HS-5 (cell line): ENCODE measurements at regions not wholly inside any gene's neighbourhood (a gene's known extent, or its start where the extent isn't known, plus 50 kb on each side); places are given as distances from the start of the nearest gene placed in this dataset.
"Not testable (repeated sequence)": the region's sequence is repeated elsewhere in the genome, so short reads cannot be mapped to it uniquely, and the experiment has no call there.

Experiments used
- DNase-seq: peaks from one replicate; pipeline ENCODE4 v3.0.0-alpha.2; 2012; ENCODE audit warnings: low read depth

DNA sequence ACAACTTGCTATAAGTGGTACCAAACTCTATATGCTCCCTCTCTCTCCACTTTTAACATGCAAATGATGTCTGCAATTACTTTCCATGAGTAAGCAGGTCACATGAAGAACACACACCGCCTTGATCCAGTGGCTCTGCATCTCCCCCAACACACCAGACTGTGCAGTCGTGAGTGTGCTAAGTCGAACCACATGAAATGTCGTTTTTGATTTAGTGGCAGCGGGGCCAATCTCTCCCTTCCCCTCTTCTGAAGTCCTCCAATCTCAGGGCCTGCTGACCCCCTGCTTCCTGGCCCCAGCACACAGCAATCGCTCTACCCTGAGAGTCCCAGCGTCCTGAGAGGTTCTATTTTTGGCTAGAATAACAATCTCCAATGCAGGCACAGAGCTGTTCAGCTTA lies 312.5 kb downstream of the SHQ1 start:
- no peak for DNase-seq

DNA sequence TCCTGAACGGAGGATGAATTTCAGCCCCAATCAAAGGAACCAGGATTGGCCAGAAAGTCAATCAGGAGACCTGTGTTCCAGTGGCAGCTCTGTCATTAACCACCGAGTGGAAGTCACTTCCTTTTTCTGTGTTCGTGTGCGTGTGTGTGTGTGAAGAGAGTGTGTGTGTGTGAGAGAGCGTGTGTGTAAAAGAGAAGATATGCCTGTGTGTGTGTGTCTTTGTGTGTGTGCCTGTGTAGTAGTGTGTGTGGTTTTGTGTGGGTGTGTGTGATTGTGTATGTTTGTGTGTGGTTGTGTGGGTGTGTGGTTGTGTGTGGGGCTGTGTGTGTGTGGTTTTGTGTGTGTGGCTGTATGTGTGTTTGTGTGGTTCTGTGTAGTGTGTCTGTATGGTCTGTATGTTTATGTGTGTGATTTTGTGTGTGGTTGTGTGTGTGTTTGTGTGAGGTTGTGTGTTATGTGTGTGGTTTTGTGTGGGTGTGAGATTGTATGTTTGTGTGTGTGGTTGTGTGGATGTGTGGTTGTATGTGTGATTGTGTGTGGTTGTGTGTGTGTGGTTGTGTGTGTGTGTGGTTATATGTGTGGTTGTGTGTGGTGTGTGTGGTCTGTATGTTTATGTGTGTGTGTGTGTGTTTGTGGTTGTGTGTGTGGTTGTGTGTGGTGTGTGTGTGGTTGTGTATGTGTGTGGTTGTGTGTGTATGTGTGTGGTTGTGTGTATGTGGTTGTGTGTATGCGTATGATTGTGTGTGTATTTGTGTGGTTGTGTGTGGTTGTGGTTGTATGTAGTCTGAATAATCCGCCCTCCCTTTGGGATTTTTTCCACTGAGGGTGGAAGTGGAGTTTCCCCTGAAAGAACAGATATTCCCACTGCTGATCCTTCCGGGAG lies 314.4 kb downstream of the SHQ1 start:
- DNase-seq = no peak

DNA sequence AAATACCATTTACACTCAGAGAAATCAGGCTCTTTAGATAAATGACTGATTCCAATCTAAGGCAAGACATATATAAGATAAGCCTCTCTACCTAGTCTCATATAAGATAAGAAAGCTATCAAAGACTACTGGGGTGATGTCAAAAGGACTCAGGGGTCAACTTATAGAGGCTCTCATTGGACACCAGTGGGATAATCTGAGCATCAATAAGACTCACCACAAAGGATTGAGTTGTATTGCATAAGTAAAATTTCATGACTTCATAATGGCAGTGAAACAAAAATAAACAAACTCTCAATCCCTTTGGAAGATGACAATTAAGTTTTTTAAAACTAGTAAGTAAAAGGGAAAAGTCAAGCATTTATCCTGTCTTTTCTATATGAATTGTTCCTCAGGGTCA lies 317.8 kb downstream of the SHQ1 start:
- no peak for DNase-seq

DNA sequence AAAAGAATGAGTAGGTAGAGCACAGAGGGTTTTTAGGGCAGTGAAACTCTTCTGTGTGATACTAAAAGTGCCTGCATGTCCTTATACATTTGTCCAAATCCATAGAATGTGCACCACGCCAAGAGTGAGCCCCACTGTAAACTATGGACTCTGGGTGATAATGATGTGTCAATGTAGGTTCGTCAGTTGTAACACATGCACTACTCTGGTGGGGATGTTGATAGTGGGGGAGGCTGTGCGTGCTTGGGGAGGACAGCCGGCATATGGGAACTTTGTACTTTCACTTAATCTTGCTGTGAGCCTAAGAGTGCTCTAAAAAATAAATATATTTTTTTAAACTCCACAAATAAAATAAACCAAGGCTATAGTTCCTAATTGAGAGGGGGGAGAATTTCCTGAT lies 319.2 kb downstream of the SHQ1 start:
- no peak for DNase-seq

DNA sequence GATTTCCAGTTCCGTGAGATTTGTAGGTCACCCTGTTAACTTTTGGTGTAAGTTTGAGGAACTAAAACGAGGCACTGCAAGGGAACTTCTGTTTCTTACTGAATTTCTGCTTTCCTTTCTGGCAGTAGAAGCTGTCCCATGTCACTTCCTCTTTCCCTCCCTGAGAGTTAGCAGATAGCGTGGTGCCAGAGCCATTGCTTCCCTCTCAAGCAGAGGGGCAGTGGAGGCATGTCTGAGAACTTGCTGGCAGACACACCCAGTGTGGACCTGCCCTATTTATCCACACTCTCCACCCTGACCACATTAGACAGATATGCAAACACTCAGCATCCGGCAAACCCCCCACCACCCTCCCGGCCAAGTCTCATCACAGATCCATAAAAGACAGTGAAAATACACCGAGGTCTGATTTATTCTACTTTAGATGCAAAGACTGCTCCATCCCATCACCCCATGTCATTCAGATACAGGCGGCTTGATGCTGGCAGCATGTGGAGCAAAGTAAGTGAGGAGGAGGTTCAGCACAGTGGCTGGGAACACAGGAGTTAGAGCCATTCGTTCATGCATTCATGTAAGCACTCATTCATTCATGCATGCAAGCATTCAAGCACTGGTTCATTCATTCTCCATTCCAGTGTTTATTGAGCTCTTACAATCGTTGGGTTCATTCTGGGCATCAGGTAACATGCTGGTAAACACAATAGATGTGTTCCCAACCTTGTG lies 324.7 kb downstream of the SHQ1 start:
- DNase-seq = no peak

DNA sequence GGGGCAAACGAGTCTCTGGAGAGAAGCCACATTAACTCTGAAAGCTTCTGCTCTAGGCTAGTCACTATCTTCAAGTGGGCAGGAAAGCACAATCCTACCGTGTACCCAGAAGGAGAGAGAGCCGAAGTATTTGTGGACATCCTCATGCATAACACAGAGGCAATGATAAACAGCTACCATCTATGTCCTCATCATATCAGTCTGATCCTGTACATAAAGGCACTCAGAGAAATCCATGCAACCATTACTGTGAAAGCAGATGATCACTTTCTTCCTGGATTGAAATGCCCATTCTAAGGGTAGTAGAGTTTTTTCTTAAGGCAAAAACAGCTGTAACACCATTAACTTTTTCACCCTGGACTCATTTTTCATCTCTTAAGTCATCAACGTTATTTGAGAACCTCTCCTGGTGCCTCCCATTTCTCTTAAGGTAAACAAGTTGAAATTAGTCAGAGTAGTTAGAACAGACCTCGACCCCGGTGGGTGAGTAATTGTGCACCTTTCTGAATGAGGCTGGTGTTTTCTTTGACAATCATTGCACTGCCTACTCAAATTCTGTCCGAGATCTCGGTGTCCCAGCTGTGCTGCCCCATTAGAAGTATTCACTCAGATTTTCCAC lies 327.4 kb downstream of the SHQ1 start:
- peak; percentile 25 for DNase-seq

DNA sequence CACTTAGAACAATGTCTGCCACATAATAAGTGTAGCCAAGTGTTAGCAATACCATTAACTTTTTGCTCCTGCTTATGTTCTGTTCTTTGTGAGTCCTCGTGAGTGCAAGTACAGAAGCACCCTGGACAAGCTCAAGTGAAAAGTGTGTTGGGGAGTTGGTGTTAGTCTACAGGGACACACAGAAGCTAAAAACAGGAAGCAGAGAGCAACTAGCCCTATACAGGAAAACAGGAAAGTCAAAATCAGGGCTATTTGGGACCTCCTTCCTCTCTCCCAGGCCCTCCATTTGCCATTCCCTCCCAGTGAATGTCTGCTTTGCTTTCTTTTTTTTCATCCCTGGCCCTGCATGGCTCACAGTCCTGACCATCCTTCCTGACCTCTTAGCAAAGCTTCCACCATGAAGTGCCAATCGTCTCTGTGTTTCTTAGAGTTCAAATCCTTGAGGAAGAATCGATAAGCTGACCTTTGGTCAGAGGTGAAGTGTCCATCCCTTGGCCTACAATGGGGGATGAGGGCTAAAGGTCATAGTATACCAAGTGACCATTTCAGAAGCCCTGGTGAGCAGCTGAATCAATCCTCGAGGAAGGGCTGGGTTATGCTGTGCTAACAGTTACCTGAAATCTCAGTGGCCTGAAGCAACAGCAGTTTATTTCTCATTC lies 328.2 kb downstream of the SHQ1 start:
- no peak for DNase-seq

DNA sequence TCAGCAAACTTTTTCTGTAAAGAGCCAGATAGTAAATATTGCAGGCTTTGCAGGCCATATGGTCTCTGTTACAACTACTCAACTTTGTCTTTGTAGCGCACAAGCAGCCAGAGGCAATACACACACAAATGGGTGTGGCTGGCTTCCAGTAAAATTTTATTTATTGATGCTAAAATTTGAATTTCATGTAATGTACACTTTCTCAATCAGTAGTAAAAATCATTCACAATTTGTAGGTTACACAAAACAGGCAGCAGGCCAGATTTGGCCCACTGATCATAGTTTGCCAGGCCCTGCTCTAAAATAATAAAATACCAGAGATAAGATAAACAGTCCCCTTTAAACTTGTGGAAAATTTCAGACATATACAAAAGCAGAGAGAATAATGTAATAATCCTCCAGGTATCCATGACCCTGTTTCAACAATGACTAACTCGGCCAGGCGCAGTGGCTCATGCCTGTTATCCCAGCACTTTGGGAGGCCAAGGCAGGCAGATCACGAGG lies 330.3 kb downstream of the SHQ1 start:
- DNase-seq = no peak

DNA sequence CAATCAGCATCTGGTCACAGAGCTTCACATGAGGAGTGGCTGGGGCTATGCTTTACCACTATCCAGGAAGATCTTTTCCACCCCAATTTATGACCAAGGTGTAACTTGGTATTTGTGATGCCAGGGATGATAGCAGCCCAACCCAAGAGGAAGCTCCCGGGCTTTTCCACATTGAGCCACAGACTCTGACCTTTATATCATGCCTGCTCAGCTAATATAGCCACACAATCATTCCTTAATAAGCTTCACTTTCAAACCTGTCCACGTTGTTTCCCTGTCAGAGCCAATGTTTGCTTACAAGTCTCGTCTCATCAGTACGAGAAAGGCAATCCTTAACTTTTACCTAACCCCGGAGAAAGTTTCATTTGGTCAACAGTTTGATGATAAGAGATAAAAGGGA lies 330.9 kb downstream of the SHQ1 start:
- DNase-seq = no peak

DNA sequence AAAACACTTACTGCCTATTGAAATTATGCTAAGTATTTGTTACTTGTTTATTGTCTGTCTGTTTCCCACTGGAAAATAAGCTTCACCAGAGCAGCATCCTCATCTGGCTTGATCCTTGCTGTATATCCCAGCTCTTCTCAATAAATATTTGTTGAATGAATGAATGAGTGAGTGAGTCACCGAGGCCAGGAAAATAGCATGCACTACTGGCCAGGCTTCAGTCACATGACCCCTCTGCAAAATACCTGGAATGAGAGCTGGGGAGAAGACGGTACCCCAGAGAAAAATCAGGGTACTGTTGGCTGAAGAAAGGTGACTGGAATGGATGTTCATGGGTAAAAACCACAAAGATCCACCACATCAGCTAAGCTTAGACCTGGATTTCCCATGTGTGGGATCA lies 331.9 kb downstream of the SHQ1 start:
- DNase-seq = no peak

DNA sequence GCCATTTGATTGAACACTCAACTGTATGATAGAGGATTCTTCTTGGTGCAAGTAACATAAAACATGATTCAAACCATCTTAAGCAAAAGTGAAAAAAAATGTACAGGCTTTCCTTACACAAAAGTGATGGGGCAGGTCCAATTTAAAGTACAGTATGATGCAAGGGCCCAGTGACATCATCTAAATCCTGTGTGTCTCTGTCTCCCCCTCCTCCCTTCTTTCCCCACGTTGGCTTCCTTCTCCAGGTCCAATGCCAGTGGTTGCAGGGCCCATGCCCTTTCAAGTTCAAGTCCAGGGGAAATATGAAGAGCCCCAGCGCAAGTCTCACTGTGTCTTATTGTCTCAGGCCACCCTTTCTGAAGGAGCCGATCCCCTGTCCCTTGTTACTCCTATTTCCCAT lies 332.3 kb downstream of the SHQ1 start:
- DNase-seq = no peak

DNA sequence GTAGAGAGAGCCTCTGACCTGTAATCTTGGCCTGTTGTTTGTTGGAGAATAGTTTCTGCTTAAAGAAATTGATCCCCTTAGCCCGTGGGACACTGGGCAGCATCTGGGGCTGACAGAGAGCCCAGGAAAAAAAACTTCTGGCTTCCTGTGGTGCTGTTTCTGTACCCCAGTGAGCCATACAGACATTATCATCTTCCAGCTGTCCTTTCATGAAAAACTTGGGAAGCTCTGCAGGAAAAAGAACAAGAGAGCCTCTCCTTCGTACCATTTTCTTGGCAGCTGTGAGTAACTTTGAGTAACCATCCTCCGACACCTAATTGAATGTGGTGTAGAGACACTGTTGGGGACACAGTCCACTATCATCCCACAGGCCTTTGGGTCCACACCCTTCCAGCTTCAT lies 333.0 kb downstream of the SHQ1 start:
- DNase-seq = no peak

DNA sequence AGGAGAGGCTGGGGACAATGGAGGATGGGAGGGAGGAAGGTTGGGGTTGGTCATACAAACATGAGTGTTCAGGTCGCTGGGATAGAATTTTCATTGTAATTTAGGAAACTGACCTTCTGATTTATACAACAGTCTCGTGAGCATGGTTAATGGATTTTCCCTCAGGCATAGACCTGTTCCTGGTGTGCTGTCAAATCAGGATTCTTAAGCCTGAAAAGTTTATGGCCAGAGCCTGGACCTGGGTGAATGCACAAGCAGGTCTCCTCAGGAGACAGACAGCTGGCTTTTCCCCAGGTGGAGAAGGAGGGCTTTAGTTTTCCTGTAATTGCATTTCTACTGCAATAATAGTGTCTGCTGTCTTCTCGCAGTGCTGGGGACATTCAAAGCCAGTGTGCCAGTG lies 338.0 kb downstream of the SHQ1 start:
- no peak for DNase-seq

DNA sequence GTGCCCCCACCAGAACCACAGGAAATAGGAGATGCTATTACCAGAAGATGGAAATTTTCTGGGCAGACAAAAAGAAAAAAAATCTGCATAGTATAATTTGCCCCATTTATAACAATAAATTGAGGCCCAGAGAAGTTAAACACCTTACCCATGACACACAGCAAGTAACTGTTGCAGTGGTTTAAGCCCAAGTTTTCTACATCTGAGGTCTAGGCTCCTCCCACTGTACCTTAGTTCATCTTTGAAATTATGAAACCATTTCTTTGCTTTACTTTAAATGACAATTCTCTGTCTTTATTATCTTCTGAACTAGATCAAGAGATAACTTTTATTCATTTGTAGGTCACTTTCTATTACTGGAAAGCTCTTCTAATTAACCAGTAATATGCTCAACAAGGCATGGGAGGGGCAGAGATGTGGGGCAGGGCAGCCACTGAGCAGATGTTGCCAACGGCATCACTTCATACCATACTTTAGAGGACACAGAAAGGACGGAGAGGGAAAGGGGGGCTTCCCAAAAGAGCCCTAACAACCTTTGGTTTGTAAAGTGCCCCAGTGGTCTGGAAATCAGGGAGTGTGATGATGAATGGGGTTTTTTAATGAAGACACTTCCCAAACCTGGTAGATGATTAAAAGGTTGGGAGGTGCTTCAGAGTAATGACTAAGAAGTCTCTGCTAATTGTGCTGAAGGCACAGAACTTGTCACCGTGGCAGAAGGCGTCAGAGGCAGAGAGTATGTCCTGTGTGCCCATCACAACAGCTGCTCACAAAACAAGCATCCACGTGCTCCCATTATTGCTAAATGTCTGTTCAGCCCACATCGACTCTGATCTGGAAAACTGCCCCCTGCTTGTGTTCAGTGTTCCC lies 342.5 kb downstream of the SHQ1 start:
- no peak for DNase-seq

DNA sequence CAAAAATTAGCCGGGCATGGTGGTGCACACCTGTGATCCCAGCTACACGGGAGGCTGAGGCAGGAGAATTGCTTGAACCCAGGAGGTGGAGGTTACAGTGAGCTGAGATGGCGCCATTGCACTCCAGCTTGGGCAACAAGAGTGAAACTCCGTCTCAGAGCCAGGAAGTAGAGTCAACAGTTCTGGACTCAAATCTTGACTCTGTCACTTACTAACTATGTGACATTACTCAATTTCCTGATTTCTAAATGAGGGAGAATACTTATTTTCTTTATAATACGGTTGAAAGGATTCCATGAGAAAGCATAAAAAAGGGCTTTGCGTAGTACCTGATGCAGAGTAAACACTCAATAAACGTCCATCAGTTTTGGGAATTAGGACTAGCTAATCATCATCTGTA lies 350.7 kb downstream of the SHQ1 start:
- not testable (repeated sequence) for DNase-seq

DNA sequence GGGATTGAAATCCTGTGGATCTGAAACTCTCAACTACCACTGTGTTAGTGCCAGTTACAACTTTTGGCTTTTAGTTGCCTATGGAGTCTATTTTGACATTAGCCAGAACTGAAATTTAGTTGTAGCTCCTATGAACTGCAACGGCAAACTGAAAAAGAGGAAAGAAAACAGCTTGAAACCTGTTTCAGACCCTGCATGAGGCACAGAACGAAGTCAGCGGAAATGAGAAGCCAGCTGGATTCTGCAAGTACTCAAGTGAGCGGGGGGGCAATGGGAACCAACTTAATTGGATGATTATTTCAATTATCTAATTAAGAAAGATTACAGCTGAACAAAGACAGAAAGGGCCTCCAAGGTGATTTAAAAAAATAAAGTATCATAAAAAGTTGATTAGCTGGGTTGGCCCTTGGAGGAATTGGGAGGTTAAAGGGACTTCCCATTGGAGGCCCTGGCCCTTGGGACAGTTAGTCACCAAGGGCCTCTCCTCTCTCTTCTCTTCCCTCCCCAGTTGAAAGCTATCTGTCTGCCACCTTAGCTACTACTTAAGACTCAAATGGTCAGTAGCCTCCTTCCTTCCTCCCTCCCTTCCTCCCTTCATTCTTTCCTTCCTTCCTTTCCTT lies 352.1 kb downstream of the SHQ1 start:
- no peak for DNase-seq

DNA sequence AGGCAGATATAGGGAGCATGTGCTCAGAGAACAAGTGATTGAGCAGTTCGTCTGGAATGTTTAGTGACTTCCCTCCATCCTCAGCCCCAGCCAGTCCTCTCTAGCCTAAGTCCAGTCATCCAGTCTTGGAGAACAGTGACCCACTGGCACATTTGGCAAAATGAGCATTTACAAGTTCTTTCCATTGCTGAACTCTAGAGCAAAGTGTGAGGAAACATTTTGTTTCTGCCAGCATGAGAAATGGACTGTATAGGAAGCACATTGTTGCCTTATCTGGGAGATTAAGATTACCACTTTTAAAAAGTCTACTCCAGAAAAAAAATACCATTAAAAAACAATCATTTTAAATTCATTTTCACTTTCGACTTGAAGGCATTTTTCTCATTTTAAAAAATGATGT lies 353.6 kb downstream of the SHQ1 start:
- DNase-seq = no peak

DNA sequence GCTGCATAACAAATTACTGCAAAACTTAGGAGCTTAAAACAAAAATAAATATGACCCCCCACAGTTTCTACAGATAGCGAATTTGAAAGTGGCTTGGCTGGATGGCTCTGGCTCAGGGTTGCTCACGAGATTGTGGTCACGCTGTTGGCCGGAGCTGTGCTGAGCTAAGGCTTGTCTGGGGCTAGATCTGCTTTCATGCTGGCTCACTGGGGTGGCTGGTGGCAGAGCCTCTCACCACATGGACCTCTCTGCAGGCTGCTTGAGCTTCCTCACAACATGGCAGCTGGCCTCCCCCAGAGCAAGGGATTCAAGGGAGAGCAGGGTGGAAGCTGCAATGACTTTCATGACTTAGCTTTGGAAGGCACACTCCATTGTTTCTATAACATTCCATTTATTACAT lies 354.1 kb downstream of the SHQ1 start:
- DNase-seq = no peak

DNA sequence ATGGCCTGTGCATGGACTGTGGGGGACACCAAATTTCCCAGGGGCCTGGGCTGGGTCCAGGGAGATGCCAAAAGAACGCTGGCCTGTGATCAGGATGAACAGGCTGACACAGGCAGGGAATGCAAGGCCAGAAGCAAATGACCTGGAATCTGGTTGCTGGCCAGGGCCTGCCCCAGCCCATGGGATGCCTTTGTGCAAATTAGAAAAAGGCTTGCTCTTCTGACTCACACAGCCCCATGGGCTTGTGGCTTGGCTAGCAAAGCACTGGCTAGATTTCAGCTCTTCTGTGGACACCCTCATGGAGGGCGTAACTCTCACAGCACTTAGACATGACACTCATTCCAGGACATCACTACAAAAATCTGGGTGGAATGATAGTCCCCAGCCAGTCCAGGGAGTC lies 356.0 kb downstream of the SHQ1 start:
- DNase-seq = peak; percentile 89

DNA sequence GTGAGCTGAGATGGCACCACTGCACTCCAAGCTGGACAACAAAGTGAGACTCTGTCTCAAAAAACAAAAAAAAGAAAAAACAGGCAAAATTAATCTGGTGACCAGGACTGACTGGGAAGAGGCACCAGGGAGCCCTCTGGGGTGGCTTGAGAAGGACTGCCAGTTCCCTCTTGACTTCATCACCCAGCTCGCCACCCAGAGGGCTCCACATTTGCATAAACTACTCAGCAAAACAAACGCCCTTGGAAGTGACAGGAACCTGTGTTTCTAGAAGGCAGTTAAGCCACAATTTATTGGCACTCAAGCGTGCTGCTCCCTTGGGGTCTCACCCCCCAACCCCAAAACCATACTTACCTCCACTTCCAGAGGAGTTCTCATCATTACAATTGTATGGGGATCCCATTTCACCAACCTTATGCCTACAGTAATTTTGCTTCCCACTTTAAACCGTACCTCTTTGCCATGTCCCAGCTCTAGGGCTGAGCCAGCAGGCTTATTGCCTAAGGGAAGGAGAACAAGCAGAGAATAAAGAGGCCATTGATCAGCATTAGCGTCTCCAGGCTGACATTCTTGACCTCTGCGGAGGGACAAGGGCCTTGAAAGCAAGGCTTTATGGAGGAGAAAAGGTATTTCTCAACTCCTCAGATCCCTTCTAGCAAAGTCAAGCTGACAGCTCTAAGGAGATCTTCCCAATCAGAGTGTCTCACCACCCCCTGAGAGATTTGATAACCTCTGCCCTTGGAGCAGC lies 357.4 kb downstream of the SHQ1 start:
- DNase-seq = no peak
